Fibroblast of the aortic adventitia (primary cell): ENCODE measurements at regions not wholly inside any gene's neighbourhood (a gene's known extent, or its start where the extent isn't known, plus 50 kb on each side); places are given as distances from the start of the nearest gene placed in this dataset.

Source experiments
- DNase-seq: peaks from one replicate; pipeline ENCODE4 v3.0.0-alpha.2; 2010; ENCODE audit warnings: low read depth
- H3K4me3 ChIP-seq: 2 replicates; pipeline ENCODE4 v1.5.1; 2011; ENCODE audit warnings: low read depth, mild to moderate bottlenecking, control low read depth, low read length, moderate library complexity
- CTCF ChIP-seq: IDR thresholded peaks from 2 replicates; pipeline ENCODE4 v1.5.1; 2011; ENCODE audit warnings: mild to moderate bottlenecking, low read length, control low read depth, inconsistent platforms; ENCODE audit not compliant: insufficient read depth

- TF ChIP-seq CTCF: no peak
- no peak overlapping the region for H3K4me3 ChIP-seq
- no peak for DNase-seq
Measured at GRCh38 chr7:98679741-98680140, 62.7 kb downstream of the NPTX2 start.

- TF ChIP-seq CTCF: no peak
- no peak overlapping the region for H3K4me3 ChIP-seq
- DNase-seq: no peak
Measured at GRCh38 chr7:98681511-98681910, 64.4 kb downstream of the NPTX2 start.

GRCh38 chr7:98681951-98682350 lies 64.9 kb downstream of the NPTX2 start:
- H3K4me3 ChIP-seq: no peak overlapping the region
- no peak for DNase-seq
- TF ChIP-seq CTCF: no peak

GRCh38 chr7:98683514-98683913 lies 66.4 kb downstream of the NPTX2 start:
- no peak overlapping the region for H3K4me3 ChIP-seq
- no peak for DNase-seq
- TF ChIP-seq CTCF: no peak

GRCh38 chr7:98685541-98685940 lies 68.5 kb downstream of the NPTX2 start:
- no peak overlapping the region for H3K4me3 ChIP-seq
- DNase-seq: no peak
- no peak for TF ChIP-seq CTCF

- no peak for TF ChIP-seq CTCF
- no peak overlapping the region for H3K4me3 ChIP-seq
- DNase-seq: no peak
Measured at GRCh38 chr7:98686466-98687080, 69.5 kb downstream of the NPTX2 start.

- DNase-seq: no peak
- no peak for TF ChIP-seq CTCF
- H3K4me3 ChIP-seq: no peak overlapping the region
Measured at GRCh38 chr7:98687111-98687751, 70.1 kb downstream of the NPTX2 start.
